Cardiac muscle cell (in vitro differentiated cells and primary cell): ENCODE measurements at regions not wholly inside any gene's neighbourhood (a gene's known extent, or its start where the extent isn't known, plus 50 kb on each side); places are given as distances from the start of the nearest gene placed in this dataset.

Source experiments
- DNase-seq, 2 donors: peaks; one replicate each; pipeline versions ENCODE4 v3.0.0 to v3.0.0-alpha.2; 2010 to 2017; ENCODE audit warnings: low read depth in 1 of 2, low spot score in 1 of 2
- H3K27ac ChIP-seq: fragments of 200-600 bp; sonication (generic); 2 replicates; pipeline ENCODE4 v1.5.1; 2016
- H3K27me3 ChIP-seq: fragments of 200-600 bp; sonication (generic); 2 replicates; pipeline ENCODE4 v1.6.0; 2016; ENCODE audit warnings: control low read depth
- H3K36me3 ChIP-seq: fragments of 200-600 bp; sonication (generic); 2 replicates; pipeline ENCODE4 v1.5.1; 2016; ENCODE audit warnings: control low read depth
- H3K4me1 ChIP-seq: fragments of 200-600 bp; sonication (generic); 2 replicates; pipeline ENCODE4 v1.8.1; 2017; ENCODE audit warnings: low read depth, mild to moderate bottlenecking, mixed run types
- H3K4me3 ChIP-seq: fragments of 200-600 bp; sonication (generic); 2 replicates; pipeline ENCODE4 v1.5.1; 2016; ENCODE audit warnings: mild to moderate bottlenecking
- H3K9me3 ChIP-seq: fragments of 200-600 bp; sonication (generic); 2 replicates; pipeline ENCODE4 v1.5.1; 2017; ENCODE audit warnings: low read depth, mild to moderate bottlenecking, control low read depth
- CTCF ChIP-seq: IDR thresholded peaks from 2 replicates; pipeline ENCODE4 v1.5.1; 2012; ENCODE audit warnings: low read depth, mild to moderate bottlenecking, low read length

- no peaks in the 10 kb centered on the region for H3K4me1 ChIP-seq
- no peaks in the 10 kb centered on the region for H3K9me3 ChIP-seq
- H3K27me3 ChIP-seq: no peaks in the 10 kb centered on the region
- no peak for DNase-seq
- H3K27ac ChIP-seq: no peak overlapping the region
- no peak overlapping the region for H3K4me3 ChIP-seq
- TF ChIP-seq CTCF: no peak
- H3K36me3 ChIP-seq: no peaks in the 10 kb centered on the region
These were observed 69.4 kb downstream of the TOMM20 start for GRCh38 chr1:235059221-235059620.

- TF ChIP-seq CTCF: no peak
- DNase-seq: no peak
- H3K9me3 ChIP-seq: no peaks in the 10 kb centered on the region
- no peaks in the 10 kb centered on the region for H3K27me3 ChIP-seq
- no peaks in the 10 kb centered on the region for H3K36me3 ChIP-seq
- no peaks in the 10 kb centered on the region for H3K4me1 ChIP-seq
- H3K27ac ChIP-seq: no peak overlapping the region
- H3K4me3 ChIP-seq: no peak overlapping the region
These were observed 69.9 kb downstream of the TOMM20 start for GRCh38 chr1:235058695-235059094.

- DNase-seq: no peak
- H3K27ac ChIP-seq: no peak overlapping the region
- TF ChIP-seq CTCF: no peak
- no peaks in the 10 kb centered on the region for H3K27me3 ChIP-seq
- no peak overlapping the region for H3K4me3 ChIP-seq
- no peaks in the 10 kb centered on the region for H3K9me3 ChIP-seq
- no peaks in the 10 kb centered on the region for H3K36me3 ChIP-seq
- no peaks in the 10 kb centered on the region for H3K4me1 ChIP-seq
These were observed 71.0 kb downstream of the TOMM20 start for GRCh38 chr1:235057385-235058306.

- Histone ChIP-seq H3K4me3 (no peak overlapping the region), H3K4me1 (no peaks in the 10 kb centered on the region), H3K36me3 (no peaks in the 10 kb centered on the region), H3K9me3 (no peaks in the 10 kb centered on the region), H3K27me3 (no peaks in the 10 kb centered on the region), H3K27ac (no peak overlapping the region)
- no peak for TF ChIP-seq CTCF
- no peak for DNase-seq
These were observed 71.7 kb downstream of the TOMM20 start for GRCh38 chr1:235056937-235057336.

- Histone ChIP-seq H3K4me3 (no peak overlapping the region), H3K4me1 (no peaks in the 10 kb centered on the region), H3K27me3 (no peaks in the 10 kb centered on the region), H3K9me3 (no peaks in the 10 kb centered on the region), H3K36me3 (no peaks in the 10 kb centered on the region), H3K27ac (no peak overlapping the region)
- TF ChIP-seq CTCF: no peak
- DNase-seq: no peak
These were observed 73.7 kb downstream of the TOMM20 start for GRCh38 chr1:235054936-235055335.
